GM21737 (cell line): ENCODE measurements at regions not wholly inside any gene's neighbourhood (a gene's known extent, or its start where the extent isn't known, plus 50 kb on each side); places are given as distances from the start of the nearest gene placed in this dataset.
"Not testable (repeated sequence)": the region's sequence is repeated elsewhere in the genome, so short reads cannot be mapped to it uniquely, and the experiment has no call there.

Experiments used
- ATAC-seq: cut with Tn5 transposase; IDR thresholded peaks from one replicate; pipeline ENCODE4 v1.9.1; 2021; ENCODE audit warnings: mild to moderate bottlenecking, moderate library complexity; ENCODE audit not compliant: unreplicated experiment

GRCh38 chr2:22037274-22037673, 913.5 kb downstream of the TDRD15 start:
- no peak for ATAC-seq

- no peak for ATAC-seq
Observed at GRCh38 chr2:22043784-22044183, 920.0 kb downstream of the TDRD15 start.

DNA sequence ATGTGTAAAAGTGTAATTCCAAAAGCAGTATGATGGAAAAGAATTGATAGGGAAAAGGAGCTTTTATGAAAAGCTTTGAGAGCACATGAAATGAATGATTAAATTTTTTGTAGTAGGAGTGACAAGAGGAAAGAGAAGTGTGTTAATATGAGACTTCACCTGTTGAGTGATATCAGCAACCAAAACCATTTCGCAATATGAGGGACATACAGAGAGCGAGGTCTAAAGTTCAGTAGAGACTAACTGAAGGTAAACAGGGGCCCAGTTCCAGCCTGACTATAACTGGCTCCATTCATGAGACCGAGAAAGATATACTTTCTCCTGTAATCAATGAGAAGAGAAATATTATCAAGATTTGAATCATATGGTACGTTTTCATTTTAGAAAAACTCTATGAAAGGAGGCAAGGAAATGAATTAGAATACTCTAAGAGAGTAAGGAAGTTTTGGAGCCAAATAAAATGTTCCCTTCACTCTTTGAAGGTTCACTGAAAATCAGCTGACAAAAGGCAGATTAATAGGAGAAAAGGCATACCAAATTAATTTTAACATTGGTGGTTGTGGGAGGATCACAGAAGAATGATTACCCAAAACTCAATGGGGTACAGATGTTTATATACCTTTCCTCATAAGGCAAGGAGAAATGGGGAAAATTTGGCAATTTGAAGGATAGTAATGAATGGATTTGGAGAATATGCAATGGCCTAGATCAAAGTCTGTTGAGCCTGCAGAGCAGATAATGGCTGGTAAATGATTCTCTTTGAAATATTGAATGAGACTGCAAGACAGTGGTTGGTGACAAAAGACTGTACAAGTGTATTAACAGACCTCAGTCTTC, 932.2 kb downstream of the TDRD15 start:
- ATAC-seq, result no peak

GRCh38 chr2:22056621-22057132, 932.9 kb downstream of the TDRD15 start:
- ATAC-seq, result no peak

GRCh38 chr2:22062679-22063078, 938.9 kb downstream of the TDRD15 start:
- no peak for ATAC-seq

GRCh38 chr2:22076454-22076853, 952.7 kb downstream of the TDRD15 start:
- ATAC-seq, result no peak

- no peak for ATAC-seq
Observed at GRCh38 chr2:22078701-22079100, 954.9 kb downstream of the TDRD15 start.

GRCh38 chr2:22079583-22079982, 955.8 kb downstream of the TDRD15 start:
- ATAC-seq, result no peak

DNA sequence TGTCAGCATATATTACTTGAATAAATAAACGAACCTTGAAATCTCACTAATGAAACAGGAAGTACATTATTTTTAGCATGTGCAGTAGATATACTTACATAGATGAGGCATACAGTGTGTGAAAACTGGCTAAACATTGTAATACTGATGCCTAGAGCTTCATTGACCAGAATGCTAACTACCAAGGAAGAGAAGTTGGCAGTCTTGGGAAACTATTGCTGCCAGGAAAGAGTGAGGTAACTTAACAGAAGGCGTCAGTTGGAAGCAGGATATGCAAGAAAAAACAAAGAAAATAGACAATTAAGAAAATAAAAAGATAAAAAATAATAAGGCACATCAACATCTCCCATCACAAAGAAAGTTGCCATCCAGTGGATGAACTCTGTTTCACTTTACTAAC, 963.0 kb downstream of the TDRD15 start:
- no peak for ATAC-seq

DNA sequence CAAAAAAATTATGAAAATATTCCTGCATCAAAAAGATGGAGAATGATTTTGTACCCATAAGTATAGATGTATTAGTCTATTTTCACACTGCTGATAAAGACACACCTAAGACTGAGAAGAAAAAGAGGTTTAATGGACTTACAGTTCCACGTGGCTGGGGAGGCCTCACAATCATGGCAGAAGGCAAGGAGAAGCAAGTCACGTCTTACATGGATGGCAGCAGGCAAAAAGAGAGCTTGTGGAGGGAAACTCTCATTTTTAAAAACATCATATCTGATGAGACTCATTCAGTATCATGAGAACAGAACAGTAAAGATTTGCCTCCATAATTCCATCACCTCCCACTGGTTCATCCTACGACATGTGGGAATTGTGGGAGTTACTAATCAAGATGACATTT, 979.8 kb downstream of the TDRD15 start:
- ATAC-seq, result not testable (repeated sequence)

- no peak for ATAC-seq
Observed at GRCh38 chr2:22110244-22110651, 986.5 kb downstream of the TDRD15 start.

DNA sequence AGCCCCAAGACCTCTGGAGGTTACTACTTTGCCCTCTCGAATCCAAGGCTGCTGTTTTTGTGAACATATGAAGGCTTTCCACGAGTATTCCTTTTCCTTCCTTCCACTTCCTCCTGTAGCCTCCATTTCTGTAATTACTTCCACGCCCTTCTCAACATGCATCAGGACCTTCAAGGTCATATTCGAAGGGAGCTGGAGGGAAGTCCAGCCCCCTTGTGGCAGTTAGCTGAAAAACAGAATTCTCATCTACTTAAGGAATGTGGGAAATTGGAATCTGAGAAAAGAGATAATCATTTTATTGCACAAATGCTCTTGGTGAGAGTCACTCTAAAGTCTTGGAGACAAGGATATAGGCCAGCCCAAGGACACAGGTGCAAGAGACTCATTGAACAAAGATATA, 1000.2 kb downstream of the TDRD15 start:
- ATAC-seq, result no peak

DNA sequence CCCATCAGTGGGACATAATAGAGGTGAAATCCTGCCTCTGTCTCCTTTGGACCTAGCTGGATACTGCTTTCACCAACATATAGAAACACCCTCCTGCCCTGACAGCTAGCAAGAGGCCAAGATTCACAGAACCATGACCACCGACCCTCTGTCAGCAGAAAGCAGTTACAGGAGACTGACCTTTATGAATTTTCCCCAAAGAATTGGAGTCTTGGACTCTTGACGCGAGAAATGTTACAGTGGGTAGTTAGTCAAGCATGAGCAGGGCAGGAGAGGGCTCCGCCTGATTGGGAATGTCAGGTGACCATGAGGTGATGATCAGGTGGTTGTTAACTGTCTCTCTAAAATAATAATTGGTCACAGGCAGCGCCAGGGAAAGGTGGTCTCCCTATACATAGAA, 1002.3 kb downstream of the TDRD15 start:
- ATAC-seq, result no peak

GRCh38 chr2:22126978-22127377, 1003.2 kb downstream of the TDRD15 start:
- no peak for ATAC-seq

DNA sequence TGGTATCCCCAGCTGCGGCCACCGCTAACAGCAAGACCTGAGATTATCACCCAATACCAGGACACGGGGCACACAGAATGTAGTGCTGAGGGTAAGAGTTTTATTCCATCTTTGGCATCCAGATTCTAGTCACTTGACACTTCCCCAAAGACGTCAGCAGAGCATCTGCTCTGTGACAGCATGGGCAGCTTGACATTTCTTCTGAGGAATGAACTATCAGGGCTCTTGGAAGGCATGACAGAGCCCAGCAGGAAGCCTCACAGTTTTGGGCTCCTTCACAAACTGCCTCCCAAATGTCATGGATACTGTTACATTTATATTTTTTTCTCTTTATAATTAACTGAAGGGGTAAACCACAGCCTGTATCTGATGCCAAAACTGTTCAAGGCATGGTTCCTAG, 1010.7 kb downstream of the TDRD15 start:
- no peak for ATAC-seq

DNA sequence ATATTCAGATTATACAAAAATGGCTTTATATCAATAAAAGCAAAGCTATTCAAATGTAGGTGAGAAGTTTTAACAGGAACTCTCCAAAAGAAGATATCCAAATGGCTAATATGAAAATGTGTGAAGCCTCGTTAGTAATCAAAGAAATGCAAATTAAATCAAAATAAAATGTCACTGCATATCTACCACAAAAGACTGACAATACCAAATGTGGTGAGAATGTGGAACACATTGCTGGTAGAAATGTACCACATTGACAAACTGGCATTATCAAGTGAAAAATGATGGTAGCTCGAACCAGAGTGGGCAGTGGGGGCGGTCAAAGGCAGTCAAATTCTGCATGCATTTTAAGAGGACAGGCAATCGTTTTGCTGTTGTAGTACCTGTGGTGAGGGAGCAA, 1012.7 kb downstream of the TDRD15 start:
- no peak for ATAC-seq

DNA sequence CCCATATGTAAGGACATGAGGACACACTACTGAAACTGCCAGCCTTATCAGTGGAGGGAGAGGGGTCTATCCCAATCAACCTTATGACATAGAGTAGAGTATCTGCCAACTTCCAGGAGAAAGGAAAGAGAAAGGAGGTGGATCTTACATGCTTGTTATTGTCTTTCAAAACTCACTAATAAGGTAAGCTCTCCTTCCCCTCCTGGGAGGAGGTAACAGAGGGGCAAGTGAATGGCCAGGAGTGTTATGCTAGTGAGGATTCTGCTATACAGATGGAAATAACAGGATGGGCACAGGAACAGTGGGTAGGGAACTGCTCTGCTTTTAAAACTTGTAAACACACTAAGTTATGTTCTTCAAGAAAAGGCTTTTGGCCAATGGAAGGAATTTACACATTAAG, 1020.1 kb downstream of the TDRD15 start:
- ATAC-seq, result no peak

DNA sequence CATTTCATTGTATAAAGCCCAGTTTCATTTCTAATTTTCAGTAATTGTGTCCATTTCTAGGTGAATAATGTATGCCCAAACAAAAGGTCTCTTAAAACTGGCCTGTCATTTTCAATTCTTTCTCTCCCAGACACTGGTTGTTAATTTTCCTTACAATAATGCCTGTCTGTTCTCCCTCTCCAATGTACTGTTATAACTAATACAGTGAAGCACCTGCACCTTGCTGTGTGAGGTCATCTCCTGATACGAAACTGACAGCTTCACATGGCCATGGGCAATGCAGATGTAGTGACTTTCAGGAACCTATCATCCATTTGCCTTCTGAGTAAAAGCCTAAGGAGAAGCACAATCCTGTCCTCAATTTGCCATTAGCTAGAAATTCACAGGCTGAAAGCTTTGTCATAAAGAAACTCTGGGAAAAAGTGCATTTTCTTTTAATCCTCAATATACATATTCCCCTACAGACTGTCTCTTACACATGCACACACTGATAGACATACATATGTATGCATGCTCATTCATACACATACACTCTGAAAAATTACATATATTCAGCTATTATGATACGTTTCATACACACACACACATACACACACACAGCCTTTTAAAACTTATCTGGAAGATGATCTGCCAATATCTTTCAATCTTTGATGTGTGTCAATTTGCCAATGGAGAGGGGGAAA, 1030.3 kb downstream of the TDRD15 start:
- ATAC-seq, result no peak

DNA sequence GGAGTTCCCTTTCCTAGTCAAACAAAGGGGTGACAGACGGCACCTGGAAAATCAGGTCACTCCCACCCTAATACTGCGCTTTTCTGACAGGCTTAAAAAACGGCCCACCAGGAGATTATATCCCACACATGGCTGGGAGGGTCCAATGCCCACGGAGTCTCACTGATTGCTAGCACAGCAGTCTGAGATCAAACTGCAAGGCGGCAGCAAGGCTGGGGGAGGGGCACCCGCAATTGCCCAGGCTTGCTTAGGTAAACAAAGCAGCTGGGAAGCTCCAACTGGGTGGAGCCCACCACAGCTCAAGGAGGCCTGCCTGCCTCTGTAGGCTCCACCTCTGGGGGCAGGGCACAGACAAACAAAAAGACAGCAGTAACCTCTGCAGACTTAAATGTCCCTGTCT, 1032.9 kb downstream of the TDRD15 start:
- ATAC-seq, result not testable (repeated sequence)

DNA sequence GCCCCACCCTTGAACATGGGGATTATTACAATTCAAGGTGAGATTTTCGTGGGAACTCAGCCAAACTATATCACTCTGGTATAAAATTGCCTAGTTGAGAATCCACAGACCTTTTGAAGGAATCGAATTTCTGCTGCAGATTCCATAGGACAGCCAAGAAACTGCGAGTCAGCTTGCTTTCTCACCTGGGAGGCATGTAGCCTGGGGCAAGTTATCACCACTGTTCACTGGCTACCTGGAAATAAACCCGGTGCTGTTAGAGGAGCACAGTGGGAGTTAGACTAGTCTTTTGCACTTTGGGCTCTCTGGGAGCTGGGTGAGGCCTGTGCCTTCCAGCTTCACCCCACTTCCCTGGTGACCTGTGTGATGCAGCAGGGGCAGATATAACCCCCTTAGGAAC, 1043.5 kb downstream of the TDRD15 start:
- ATAC-seq, result no peak

DNA sequence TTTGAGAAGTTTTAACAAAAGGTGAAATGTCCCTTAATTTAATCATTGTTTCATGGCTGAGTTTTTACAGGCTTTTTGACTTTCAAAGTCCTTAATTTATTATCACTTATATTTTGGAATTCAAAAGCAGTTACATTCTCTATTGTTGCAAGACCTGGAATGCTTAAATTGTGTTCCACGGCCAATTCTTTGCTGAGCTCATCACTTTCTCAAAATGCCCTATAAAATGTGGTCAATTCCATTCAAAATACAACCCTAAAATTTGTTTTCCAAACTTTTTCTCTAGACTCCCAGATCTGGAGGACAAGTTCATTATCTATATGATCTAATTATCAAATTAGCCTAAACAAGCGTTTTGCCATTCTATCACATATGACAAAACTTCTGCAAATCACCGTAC, 1051.2 kb downstream of the TDRD15 start:
- ATAC-seq, result no peak

DNA sequence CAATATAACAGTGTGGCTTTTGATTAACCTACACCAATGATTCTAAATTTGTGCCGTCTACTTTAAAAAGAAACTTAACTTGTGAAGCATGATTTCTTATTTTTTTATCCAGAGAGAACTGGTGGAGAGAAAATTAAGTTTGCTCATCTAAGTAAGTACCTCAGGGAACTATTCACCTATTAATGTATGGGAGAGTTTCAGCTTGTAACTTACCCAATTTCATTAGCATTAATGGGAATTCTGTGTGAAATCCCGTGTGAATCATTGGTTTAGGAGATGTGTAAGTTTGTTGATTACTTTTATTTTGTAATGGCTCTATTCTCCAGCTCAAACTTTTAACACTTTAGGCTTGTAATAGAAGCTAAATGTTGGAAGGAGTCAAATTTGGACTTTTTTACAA, 1061.5 kb downstream of the TDRD15 start:
- no peak for ATAC-seq
